OCI-LY3 (cell line): ENCODE measurements at regions not wholly inside any gene's neighbourhood (a gene's known extent, or its start where the extent isn't known, plus 50 kb on each side); places are given as distances from the start of the nearest gene placed in this dataset.

Experiments
- H2AFZ ChIP-seq: fragments of 200-600, 300-600 bp; shearing (Covaris generic); 2 replicates; pipeline ENCODE4 v1.6.0; 2014; ENCODE audit warnings: antibody characterized with exemption, low read depth, low read length
- H3K27ac ChIP-seq: fragments of 200-600, 300-600 bp; sonication (generic); 2 replicates; pipeline ENCODE4 v1.5.1; 2014; ENCODE audit warnings: mild to moderate bottlenecking, low read length, moderate library complexity, mixed read lengths
- H3K27me3 ChIP-seq: fragments of 200-600, 300-600 bp; sonication (generic); 2 replicates; pipeline ENCODE4 v1.6.1; 2014; ENCODE audit warnings: low read depth, low read length, mixed read lengths
- H3K36me3 ChIP-seq: fragments of 200-600, 300-600 bp; sonication (generic); replicated peaks from 2 replicates; pipeline ENCODE3; 2014; ENCODE audit warnings: low read depth, low read length, mixed read lengths
- H3K4me1 ChIP-seq: fragments of 300-600, 200-600 bp; sonication (generic); 2 replicates; pipeline ENCODE4 v1.6.1; 2014; ENCODE audit warnings: low read length, mixed read lengths
- H3K4me2 ChIP-seq: fragments of 200-600, 300-600 bp; sonication (generic); 2 replicates; pipeline ENCODE4 v1.6.1; 2014; ENCODE audit warnings: low read length, mixed read lengths
- H3K4me3 ChIP-seq: fragments of 300-600, 200-600 bp; sonication (generic); 2 replicates; pipeline ENCODE4 v1.5.1; 2014; ENCODE audit warnings: antibody characterized with exemption, mild to moderate bottlenecking, low read length, moderate library complexity
- H3K79me2 ChIP-seq: fragments of 300-600, 200-600 bp; shearing (Covaris generic); 2 replicates; pipeline ENCODE4 v1.6.1; 2014; ENCODE audit warnings: mild to moderate bottlenecking, low read length, mixed read lengths
- H3K9ac ChIP-seq: fragments of 300-600, 200-600 bp; shearing (Covaris generic); 2 replicates; pipeline ENCODE4 v1.6.0; 2014; ENCODE audit warnings: mild to moderate bottlenecking, low read length, moderate library complexity
- H3K9me3 ChIP-seq: fragments of 200-600, 300-600 bp; shearing (Covaris generic); 2 replicates; pipeline ENCODE4 v1.6.1; 2014; ENCODE audit warnings: low read length, mixed read lengths; ENCODE audit not compliant: insufficient read depth
- H4K20me1 ChIP-seq: fragments of 200-600, 300-600 bp; sonication (generic); 2 replicates; pipeline ENCODE4 v1.6.1; 2016; ENCODE audit warnings: low read length, mixed read lengths; ENCODE audit not compliant: insufficient read depth
- EZH2phosphoT487 ChIP-seq: fragments of 200-600 bp; shearing (Covaris generic); IDR thresholded peaks from 2 replicates; pipeline ENCODE4 v1.6.1; 2018; ENCODE audit warnings: antibody characterized with exemption, mixed run types, low read depth
- TF ChIP-seq, protein P1 (sequence below): fragments of 200-600, 300-600 bp; sonication (generic); IDR thresholded peaks from 2 replicates; pipeline ENCODE4 v1.5.1; 2014; ENCODE audit warnings: antibody characterized with exemption, low read length, low read depth

GRCh38 chr4:85280963-85281362, 194.0 kb upstream of the ARHGAP24 start:
- no peaks in the 10 kb centered on the region for H3K9me3 ChIP-seq
- no peaks in the 10 kb centered on the region for H3K79me2 ChIP-seq
- H3K9ac ChIP-seq: no peak overlapping the region
- no peak overlapping the region for H3K4me2 ChIP-seq
- H3K36me3 ChIP-seq: no peaks in the 10 kb centered on the region
- no peak overlapping the region for H2AFZ ChIP-seq
- no peaks in the 10 kb centered on the region for H3K27me3 ChIP-seq
- H3K27ac ChIP-seq: no peak overlapping the region
- H3K4me3 ChIP-seq: no peak overlapping the region
- H4K20me1 ChIP-seq: no peaks in the 10 kb centered on the region
- no peaks in the 10 kb centered on the region for H3K4me1 ChIP-seq
- TF ChIP-seq, protein P1, sequence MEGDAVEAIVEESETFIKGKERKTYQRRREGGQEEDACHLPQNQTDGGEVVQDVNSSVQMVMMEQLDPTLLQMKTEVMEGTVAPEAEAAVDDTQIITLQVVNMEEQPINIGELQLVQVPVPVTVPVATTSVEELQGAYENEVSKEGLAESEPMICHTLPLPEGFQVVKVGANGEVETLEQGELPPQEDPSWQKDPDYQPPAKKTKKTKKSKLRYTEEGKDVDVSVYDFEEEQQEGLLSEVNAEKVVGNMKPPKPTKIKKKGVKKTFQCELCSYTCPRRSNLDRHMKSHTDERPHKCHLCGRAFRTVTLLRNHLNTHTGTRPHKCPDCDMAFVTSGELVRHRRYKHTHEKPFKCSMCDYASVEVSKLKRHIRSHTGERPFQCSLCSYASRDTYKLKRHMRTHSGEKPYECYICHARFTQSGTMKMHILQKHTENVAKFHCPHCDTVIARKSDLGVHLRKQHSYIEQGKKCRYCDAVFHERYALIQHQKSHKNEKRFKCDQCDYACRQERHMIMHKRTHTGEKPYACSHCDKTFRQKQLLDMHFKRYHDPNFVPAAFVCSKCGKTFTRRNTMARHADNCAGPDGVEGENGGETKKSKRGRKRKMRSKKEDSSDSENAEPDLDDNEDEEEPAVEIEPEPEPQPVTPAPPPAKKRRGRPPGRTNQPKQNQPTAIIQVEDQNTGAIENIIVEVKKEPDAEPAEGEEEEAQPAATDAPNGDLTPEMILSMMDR: no peak
- TF ChIP-seq EZH2phosphoT487: no peak

GRCh38 chr4:85291226-85291625, 183.7 kb upstream of the ARHGAP24 start:
- Histone ChIP-seq H3K9ac (no peak overlapping the region), H3K4me1 (no peaks in the 10 kb centered on the region), H3K36me3 (no peaks in the 10 kb centered on the region), H3K9me3 (peaks cover 14% of the 10 kb centered on the region; the same call in 1 of the 2 replicates), H2AFZ (no peak overlapping the region), H3K4me3 (no peak overlapping the region), H3K27me3 (no peaks in the 10 kb centered on the region), H3K4me2 (no peak overlapping the region), H4K20me1 (no peaks in the 10 kb centered on the region), H3K27ac (no peak overlapping the region), H3K79me2 (no peaks in the 10 kb centered on the region)
- TF ChIP-seq EZH2phosphoT487: no peak
- TF ChIP-seq, protein P1: no peak

DNA sequence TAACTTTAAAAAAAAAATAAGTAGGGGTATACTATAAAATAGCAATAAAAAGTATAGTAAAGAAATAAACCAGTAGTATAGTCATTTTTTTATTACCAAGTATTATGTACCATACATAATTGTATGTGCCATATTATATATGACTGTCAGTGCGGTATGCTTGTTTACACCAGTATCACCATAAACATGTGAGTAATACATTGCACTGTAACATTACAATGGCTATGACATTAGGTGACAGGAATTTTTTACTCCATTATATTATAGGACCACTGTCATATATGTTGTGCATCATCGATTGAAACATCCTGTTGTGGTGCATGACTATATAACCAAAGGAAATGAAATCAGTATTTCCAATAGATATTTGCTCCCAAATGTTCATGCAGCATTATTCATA, 176.9 kb upstream of the ARHGAP24 start:
- no peak overlapping the region for H3K4me2 ChIP-seq
- no peak overlapping the region for H3K27ac ChIP-seq
- H3K9ac ChIP-seq: no peak overlapping the region
- H3K27me3 ChIP-seq: no peaks in the 10 kb centered on the region
- no peak overlapping the region for H2AFZ ChIP-seq
- TF ChIP-seq EZH2phosphoT487: no peak
- H3K79me2 ChIP-seq: no peaks in the 10 kb centered on the region
- H3K36me3 ChIP-seq: no peaks in the 10 kb centered on the region
- H3K4me1 ChIP-seq: no peaks in the 10 kb centered on the region
- no peaks in the 10 kb centered on the region for H3K9me3 ChIP-seq
- H3K4me3 ChIP-seq: no peak overlapping the region
- no peaks in the 10 kb centered on the region for H4K20me1 ChIP-seq

DNA sequence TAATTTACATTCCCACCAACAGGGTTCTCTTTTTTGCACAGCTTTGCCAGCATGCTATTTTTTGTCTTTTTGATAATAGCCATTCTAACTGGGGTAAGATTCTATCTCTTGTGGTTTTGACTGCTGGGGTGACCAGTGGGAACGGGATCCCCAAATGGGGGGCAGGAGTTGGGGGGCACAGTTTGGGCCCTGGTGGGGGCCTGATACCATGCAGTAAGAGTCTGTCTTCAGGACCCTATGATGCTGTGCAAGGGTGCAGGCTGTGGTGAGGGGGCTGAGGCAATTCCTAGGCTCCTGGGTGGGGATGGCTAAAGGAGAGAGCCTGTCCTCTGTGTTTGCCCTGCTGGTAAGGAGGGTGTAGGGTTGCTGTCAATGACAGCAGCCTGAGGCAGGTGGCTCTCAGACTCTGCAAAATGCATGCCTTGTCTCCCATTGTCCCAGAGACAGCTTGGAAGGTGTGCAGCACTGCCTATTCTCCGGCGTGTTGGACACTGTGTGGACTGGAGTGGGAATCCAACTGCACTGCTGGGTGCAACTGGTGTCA, 172.7 kb upstream of the ARHGAP24 start:
- H3K27me3 ChIP-seq: no peaks in the 10 kb centered on the region

More for the DNA sequence above, 172.7 kb upstream of the ARHGAP24 start:
- no peaks in the 10 kb centered on the region for H3K9me3 ChIP-seq
- H3K27ac ChIP-seq: no peak overlapping the region
- H3K9ac ChIP-seq: no peak overlapping the region
- H3K4me3 ChIP-seq: no peak overlapping the region
- no peak overlapping the region for H3K4me2 ChIP-seq
- H4K20me1 ChIP-seq: no peaks in the 10 kb centered on the region
- H3K36me3 ChIP-seq: no peaks in the 10 kb centered on the region
- no peaks in the 10 kb centered on the region for H3K4me1 ChIP-seq
- TF ChIP-seq EZH2phosphoT487: no peak
- TF ChIP-seq, protein P1: no peak
- H2AFZ ChIP-seq: no peak overlapping the region
- H3K79me2 ChIP-seq: no peaks in the 10 kb centered on the region
